Neural progenitor cell (in vitro differentiated cells): ENCODE measurements at regions not wholly inside any gene's neighbourhood (a gene's known extent, or its start where the extent isn't known, plus 50 kb on each side); places are given as distances from the start of the nearest gene placed in this dataset.
"Not testable (repeated sequence)": the region's sequence is repeated elsewhere in the genome, so short reads cannot be mapped to it uniquely, and the experiment has no call there.

Source experiments
- EZH2 ChIP-seq: fragments of 200-600 bp; sonication (generic); IDR thresholded peaks from 2 replicates; pipeline ENCODE4 v1.6.1; 2017; ENCODE audit warnings: antibody characterized with exemption, mild to moderate bottlenecking, moderate library complexity
- TF ChIP-seq, protein P1 (sequence below): fragments of 200-600 bp; sonication (generic); IDR thresholded peaks from 2 replicates; pipeline ENCODE4 v1.5.1; 2017; ENCODE audit warnings: antibody characterized with exemption, mild to moderate bottlenecking

DNA sequence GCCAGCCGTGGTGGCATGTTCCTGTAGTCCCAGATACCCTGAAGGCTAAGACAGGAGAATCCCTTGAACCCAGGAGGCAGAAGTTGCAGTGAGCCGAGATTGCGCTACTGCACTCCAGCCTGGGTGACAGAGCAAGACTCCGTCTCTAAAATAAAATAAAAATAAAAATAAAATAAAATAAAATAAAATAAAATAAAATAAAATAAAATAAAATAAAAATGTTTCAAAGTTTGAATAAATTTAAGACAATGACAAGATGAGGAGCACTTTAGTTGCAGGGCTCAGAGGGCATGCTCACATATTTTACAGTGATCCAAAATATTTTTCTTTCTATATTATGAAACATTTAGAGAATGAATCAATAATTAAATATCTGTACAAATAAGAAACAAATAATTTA is 374.3 kb upstream of the ARRDC3 start:
- TF ChIP-seq, protein P1, sequence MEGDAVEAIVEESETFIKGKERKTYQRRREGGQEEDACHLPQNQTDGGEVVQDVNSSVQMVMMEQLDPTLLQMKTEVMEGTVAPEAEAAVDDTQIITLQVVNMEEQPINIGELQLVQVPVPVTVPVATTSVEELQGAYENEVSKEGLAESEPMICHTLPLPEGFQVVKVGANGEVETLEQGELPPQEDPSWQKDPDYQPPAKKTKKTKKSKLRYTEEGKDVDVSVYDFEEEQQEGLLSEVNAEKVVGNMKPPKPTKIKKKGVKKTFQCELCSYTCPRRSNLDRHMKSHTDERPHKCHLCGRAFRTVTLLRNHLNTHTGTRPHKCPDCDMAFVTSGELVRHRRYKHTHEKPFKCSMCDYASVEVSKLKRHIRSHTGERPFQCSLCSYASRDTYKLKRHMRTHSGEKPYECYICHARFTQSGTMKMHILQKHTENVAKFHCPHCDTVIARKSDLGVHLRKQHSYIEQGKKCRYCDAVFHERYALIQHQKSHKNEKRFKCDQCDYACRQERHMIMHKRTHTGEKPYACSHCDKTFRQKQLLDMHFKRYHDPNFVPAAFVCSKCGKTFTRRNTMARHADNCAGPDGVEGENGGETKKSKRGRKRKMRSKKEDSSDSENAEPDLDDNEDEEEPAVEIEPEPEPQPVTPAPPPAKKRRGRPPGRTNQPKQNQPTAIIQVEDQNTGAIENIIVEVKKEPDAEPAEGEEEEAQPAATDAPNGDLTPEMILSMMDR: not testable (repeated sequence)
- TF ChIP-seq EZH2: not testable (repeated sequence)
